ENCODE measurements at regions not wholly inside any gene's neighbourhood (a gene's known extent, or its start where the extent isn't known, plus 50 kb on each side); places are given as distances from the start of the nearest gene placed in this dataset.

GRCh38 chr2:123696021-123696420 lies 329.1 kb upstream of the CNTNAP5 start:
- TF ChIP-seq CTCF (IDR thresholded peaks at IDR 0.05) (no peak), POLR2A (IDR thresholded peaks at IDR 0.05) (no peak)

All from esophagus squamous epithelium (tissue), 4 donors.